GM19023 (cell line): ENCODE measurements at regions not wholly inside any gene's neighbourhood (a gene's known extent, or its start where the extent isn't known, plus 50 kb on each side); places are given as distances from the start of the nearest gene placed in this dataset.
"Not testable (repeated sequence)": the region's sequence is repeated elsewhere in the genome, so short reads cannot be mapped to it uniquely, and the experiment has no call there.

ENCODE experiments used
- ATAC-seq: cut with Tn5 transposase; IDR thresholded peaks from one replicate; pipeline ENCODE4 v1.9.1; 2021; ENCODE audit warnings: mild to moderate bottlenecking, moderate library complexity; ENCODE audit not compliant: unreplicated experiment

GRCh38 chr6:94269256-94269655, 849.9 kb upstream of the EPHA7 start:
- no peak for ATAC-seq

GRCh38 chr6:94260765-94261164, 841.4 kb upstream of the EPHA7 start:
- no peak for ATAC-seq

GRCh38 chr6:94254689-94255088, 835.3 kb upstream of the EPHA7 start:
- no peak for ATAC-seq

GRCh38 chr6:94251878-94252277, 832.5 kb upstream of the EPHA7 start:
- ATAC-seq: no peak

- ATAC-seq: no peak
Measured at GRCh38 chr6:94245395-94245794, 826.0 kb upstream of the EPHA7 start.

- ATAC-seq: no peak
Measured at GRCh38 chr6:94238868-94239267, 819.5 kb upstream of the EPHA7 start.

- no peak for ATAC-seq
Measured at GRCh38 chr6:94227741-94228140, 808.4 kb upstream of the EPHA7 start.

GRCh38 chr6:94217836-94218235, 798.5 kb upstream of the EPHA7 start:
- ATAC-seq: no peak

GRCh38 chr6:94215552-94215951, 796.2 kb upstream of the EPHA7 start:
- ATAC-seq: no peak

GRCh38 chr6:94213226-94213625, 793.9 kb upstream of the EPHA7 start:
- ATAC-seq: no peak

- no peak for ATAC-seq
Measured at GRCh38 chr6:94196891-94197290, 777.5 kb upstream of the EPHA7 start.

GRCh38 chr6:94190030-94190429, 770.7 kb upstream of the EPHA7 start:
- ATAC-seq: no peak

GRCh38 chr6:94184666-94185464, 765.5 kb upstream of the EPHA7 start:
- no peak for ATAC-seq

GRCh38 chr6:94177429-94177828, 758.1 kb upstream of the EPHA7 start:
- ATAC-seq: no peak

GRCh38 chr6:94175465-94175864, 756.1 kb upstream of the EPHA7 start:
- no peak for ATAC-seq

GRCh38 chr6:94163877-94164276, 744.5 kb upstream of the EPHA7 start:
- no peak for ATAC-seq

- ATAC-seq: no peak
Measured at GRCh38 chr6:94150886-94151285, 731.5 kb upstream of the EPHA7 start.

GRCh38 chr6:94144807-94145206, 725.4 kb upstream of the EPHA7 start:
- no peak for ATAC-seq

- not testable (repeated sequence) for ATAC-seq
Measured at GRCh38 chr6:94137178-94137577, 717.8 kb upstream of the EPHA7 start.

GRCh38 chr6:94133106-94133505, 713.7 kb upstream of the EPHA7 start:
- ATAC-seq: no peak

- ATAC-seq: no peak
Measured at GRCh38 chr6:94131271-94131670, 711.9 kb upstream of the EPHA7 start.

GRCh38 chr6:94130478-94130877, 711.1 kb upstream of the EPHA7 start:
- no peak for ATAC-seq

- no peak for ATAC-seq
Measured at GRCh38 chr6:94129926-94130325, 710.6 kb upstream of the EPHA7 start.
